ENCODE measurements at regions not wholly inside any gene's neighbourhood (a gene's known extent, or its start where the extent isn't known, plus 50 kb on each side); places are given as distances from the start of the nearest gene placed in this dataset.

DNA sequence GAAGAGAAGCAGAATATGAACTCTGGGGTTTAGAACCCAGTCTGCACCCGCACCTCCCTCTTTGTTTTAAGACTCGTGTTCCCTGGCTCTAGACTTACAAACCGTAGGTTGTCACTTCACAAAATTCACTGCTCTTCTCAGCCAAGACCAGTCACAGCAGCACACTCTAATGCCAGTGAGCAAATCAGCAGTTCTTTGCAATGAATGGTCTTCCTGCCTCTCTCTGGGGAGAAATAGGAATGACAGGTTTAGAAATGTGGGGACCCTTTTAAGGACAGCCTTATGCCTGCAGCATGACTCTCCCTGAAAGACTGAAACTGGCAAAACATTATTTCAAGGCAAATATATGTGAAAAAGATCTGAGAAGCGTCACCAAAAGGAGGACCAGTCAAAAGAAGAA lies 156.9 kb downstream of the KCTD15 start:
- DNase-seq (ENCODE audit: low spot score) (no peak), ATAC-seq (peak; percentile 51)
- ChIA-PET CTCF (interaction anchor here (0.5 to 1.6 kb wide), 4 partner anchors 18 to 176 kb away, joined by 3 to 6 read pairs (median 4); no protein-coding TSS in a partner anchor), POLR2A (no interaction called here)
- Mint-ChIP-seq H3K9me3 (no peaks in the 10 kb centered on the region), H3K27ac (no peak overlapping the region), H3K4me1 (peaks cover 12% of the 10 kb centered on the region; the same call in 1 of the 2 replicates), H3K27me3 (ENCODE audit: low read depth) (0 out of 2 replicates have a peak, but pooled peaks cover 2% of the 10 kb centered on the region), H3K36me3 (no peaks in the 10 kb centered on the region), H3K4me3 (no peak overlapping the region)
- TF ChIP-seq RELA (CRISPR knock-in tag; IDR thresholded peaks at IDR 0.05; ENCODE audit: borderline replicate concordance) (no peak), TEAD4 (CRISPR knock-in tag; IDR thresholded peaks at IDR 0.05) (no peak), MXD4 (CRISPR knock-in tag; IDR thresholded peaks at IDR 0.05; ENCODE audit: borderline replicate concordance) (no peak), TEAD1 (CRISPR knock-in tag; IDR thresholded peaks at IDR 0.05) (no peak), RORB (CRISPR knock-in tag; IDR thresholded peaks at IDR 0.05) (no peak), ZNF396 (CRISPR knock-in tag; IDR thresholded peaks at IDR 0.05; ENCODE audit: borderline replicate concordance) (no peak), TCF7 (CRISPR knock-in tag; IDR thresholded peaks at IDR 0.05; ENCODE audit: low read depth) (no peak), ZNF138 (CRISPR knock-in tag; conservative IDR thresholded peaks at IDR 0.05) (no peak), SOX15 (CRISPR knock-in tag; IDR thresholded peaks at IDR 0.05) (no peak), EMX1 (CRISPR knock-in tag; IDR thresholded peaks at IDR 0.05) (no peak), NFATC4 (CRISPR knock-in tag; IDR thresholded peaks at IDR 0.05) (no peak), ETV6 (CRISPR knock-in tag; IDR thresholded peaks at IDR 0.05) (no peak), NR2C2 (CRISPR knock-in tag; IDR thresholded peaks at IDR 0.05) (no peak)
- TF ChIP-seq, protein P1, sequence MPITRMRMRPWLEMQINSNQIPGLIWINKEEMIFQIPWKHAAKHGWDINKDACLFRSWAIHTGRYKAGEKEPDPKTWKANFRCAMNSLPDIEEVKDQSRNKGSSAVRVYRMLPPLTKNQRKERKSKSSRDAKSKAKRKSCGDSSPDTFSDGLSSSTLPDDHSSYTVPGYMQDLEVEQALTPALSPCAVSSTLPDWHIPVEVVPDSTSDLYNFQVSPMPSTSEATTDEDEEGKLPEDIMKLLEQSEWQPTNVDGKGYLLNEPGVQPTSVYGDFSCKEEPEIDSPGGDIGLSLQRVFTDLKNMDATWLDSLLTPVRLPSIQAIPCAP (CRISPR knock-in tag; IDR thresholded peaks at IDR 0.05), result no peak
- TF ChIP-seq, protein P2, sequence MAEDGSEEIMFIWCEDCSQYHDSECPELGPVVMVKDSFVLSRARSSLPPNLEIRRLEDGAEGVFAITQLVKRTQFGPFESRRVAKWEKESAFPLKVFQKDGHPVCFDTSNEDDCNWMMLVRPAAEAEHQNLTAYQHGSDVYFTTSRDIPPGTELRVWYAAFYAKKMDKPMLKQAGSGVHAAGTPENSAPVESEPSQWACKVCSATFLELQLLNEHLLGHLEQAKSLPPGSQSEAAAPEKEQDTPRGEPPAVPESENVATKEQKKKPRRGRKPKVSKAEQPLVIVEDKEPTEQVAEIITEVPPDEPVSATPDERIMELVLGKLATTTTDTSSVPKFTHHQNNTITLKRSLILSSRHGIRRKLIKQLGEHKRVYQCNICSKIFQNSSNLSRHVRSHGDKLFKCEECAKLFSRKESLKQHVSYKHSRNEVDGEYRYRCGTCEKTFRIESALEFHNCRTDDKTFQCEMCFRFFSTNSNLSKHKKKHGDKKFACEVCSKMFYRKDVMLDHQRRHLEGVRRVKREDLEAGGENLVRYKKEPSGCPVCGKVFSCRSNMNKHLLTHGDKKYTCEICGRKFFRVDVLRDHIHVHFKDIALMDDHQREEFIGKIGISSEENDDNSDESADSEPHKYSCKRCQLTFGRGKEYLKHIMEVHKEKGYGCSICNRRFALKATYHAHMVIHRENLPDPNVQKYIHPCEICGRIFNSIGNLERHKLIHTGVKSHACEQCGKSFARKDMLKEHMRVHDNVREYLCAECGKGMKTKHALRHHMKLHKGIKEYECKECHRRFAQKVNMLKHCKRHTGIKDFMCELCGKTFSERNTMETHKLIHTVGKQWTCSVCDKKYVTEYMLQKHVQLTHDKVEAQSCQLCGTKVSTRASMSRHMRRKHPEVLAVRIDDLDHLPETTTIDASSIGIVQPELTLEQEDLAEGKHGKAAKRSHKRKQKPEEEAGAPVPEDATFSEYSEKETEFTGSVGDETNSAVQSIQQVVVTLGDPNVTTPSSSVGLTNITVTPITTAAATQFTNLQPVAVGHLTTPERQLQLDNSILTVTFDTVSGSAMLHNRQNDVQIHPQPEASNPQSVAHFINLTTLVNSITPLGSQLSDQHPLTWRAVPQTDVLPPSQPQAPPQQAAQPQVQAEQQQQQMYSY (CRISPR knock-in tag; IDR thresholded peaks at IDR 0.05), result no peak
- TF ChIP-seq, protein P3, sequence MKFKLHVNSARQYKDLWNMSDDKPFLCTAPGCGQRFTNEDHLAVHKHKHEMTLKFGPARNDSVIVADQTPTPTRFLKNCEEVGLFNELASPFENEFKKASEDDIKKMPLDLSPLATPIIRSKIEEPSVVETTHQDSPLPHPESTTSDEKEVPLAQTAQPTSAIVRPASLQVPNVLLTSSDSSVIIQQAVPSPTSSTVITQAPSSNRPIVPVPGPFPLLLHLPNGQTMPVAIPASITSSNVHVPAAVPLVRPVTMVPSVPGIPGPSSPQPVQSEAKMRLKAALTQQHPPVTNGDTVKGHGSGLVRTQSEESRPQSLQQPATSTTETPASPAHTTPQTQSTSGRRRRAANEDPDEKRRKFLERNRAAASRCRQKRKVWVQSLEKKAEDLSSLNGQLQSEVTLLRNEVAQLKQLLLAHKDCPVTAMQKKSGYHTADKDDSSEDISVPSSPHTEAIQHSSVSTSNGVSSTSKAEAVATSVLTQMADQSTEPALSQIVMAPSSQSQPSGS (CRISPR knock-in tag; IDR thresholded peaks at IDR 0.05; ENCODE audit: borderline replicate concordance, low read depth), result no peak
- TF ChIP-seq, protein P4, sequence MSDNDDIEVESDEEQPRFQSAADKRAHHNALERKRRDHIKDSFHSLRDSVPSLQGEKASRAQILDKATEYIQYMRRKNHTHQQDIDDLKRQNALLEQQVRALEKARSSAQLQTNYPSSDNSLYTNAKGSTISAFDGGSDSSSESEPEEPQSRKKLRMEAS (CRISPR knock-in tag; IDR thresholded peaks at IDR 0.05), result no peak

DNA sequence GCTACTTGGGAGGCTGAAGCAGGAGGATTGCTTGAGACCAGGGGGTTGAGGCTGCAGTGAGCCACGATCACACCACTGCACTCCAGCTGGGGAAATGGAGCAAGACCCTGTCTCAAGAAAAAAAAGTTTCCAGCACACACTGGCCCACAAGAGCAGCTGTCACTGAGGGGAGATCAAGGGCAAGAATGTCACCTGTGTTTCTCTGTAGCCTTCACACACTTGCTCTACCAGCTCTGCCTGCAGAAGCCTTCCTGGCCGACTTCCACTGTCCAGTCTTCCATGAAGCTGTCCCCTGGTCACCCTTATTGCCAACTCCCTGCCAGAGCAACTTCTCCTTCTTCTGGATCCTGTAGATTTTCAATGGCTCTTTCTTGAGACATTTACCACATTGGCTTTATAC lies 158.0 kb downstream of the KCTD15 start:
- Mint-ChIP-seq H3K4me1 (peaks cover 12% of the 10 kb centered on the region; the same call in 1 of the 2 replicates), H3K27me3 (ENCODE audit: low read depth) (no peaks in the 10 kb centered on the region), H3K27ac (no peak overlapping the region), H3K4me3 (no peak overlapping the region), H3K36me3 (no peaks in the 10 kb centered on the region), H3K9me3 (no peaks in the 10 kb centered on the region)
- DNase-seq (ENCODE audit: low spot score), result no peak
- no peak for ATAC-seq
- no peak for TF ChIP-seq EMX1 (CRISPR knock-in tag; IDR thresholded peaks at IDR 0.05)
- TF ChIP-seq GRHL2 (CRISPR knock-in tag; IDR thresholded peaks at IDR 0.05; ENCODE audit: insufficient replicate concordance, severe bottlenecking), result no peak
- no peak for TF ChIP-seq CREM (CRISPR knock-in tag; IDR thresholded peaks at IDR 0.05)
- no peak for TF ChIP-seq SOX15 (CRISPR knock-in tag; IDR thresholded peaks at IDR 0.05)
- TF ChIP-seq ATF1 (CRISPR knock-in tag; IDR thresholded peaks at IDR 0.05), result no peak
- TF ChIP-seq, protein P4 (CRISPR knock-in tag; IDR thresholded peaks at IDR 0.05), result no peak
- TF ChIP-seq, protein P5, sequence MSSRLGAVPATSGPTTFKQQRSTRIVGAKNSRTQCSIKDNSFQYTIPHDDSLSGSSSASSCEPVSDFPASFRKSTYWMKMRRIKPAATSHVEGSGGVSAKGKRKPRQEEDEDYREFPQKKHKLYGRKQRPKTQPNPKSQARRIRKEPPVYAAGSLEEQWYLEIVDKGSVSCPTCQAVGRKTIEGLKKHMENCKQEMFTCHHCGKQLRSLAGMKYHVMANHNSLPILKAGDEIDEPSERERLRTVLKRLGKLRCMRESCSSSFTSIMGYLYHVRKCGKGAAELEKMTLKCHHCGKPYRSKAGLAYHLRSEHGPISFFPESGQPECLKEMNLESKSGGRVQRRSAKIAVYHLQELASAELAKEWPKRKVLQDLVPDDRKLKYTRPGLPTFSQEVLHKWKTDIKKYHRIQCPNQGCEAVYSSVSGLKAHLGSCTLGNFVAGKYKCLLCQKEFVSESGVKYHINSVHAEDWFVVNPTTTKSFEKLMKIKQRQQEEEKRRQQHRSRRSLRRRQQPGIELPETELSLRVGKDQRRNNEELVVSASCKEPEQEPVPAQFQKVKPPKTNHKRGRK (CRISPR knock-in tag; IDR thresholded peaks at IDR 0.05; ENCODE audit: borderline replicate concordance), result no peak
- no peak for TF ChIP-seq MXD4 (CRISPR knock-in tag; IDR thresholded peaks at IDR 0.05; ENCODE audit: borderline replicate concordance)
- TF ChIP-seq, protein P6, sequence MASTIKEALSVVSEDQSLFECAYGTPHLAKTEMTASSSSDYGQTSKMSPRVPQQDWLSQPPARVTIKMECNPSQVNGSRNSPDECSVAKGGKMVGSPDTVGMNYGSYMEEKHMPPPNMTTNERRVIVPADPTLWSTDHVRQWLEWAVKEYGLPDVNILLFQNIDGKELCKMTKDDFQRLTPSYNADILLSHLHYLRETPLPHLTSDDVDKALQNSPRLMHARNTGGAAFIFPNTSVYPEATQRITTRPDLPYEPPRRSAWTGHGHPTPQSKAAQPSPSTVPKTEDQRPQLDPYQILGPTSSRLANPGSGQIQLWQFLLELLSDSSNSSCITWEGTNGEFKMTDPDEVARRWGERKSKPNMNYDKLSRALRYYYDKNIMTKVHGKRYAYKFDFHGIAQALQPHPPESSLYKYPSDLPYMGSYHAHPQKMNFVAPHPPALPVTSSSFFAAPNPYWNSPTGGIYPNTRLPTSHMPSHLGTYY (CRISPR knock-in tag; IDR thresholded peaks at IDR 0.05), result no peak
- ChIA-PET CTCF (interaction anchor here (0.7 to 1.1 kb wide), 2 partner anchors 10 to 141 kb away, joined by 3 read pairs; no protein-coding TSS in a partner anchor), POLR2A (no interaction called here)
